ENCODE measurements at regions not wholly inside any gene's neighbourhood (a gene's known extent, or its start where the extent isn't known, plus 50 kb on each side); places are given as distances from the start of the nearest gene placed in this dataset.

- no peaks in the 10 kb centered on the region for H3K79me2 ChIP-seq (ENCODE audit: low read length)
- H3K9me2 ChIP-seq (replicated peaks; ENCODE audit: low read length), result no peaks in the 10 kb centered on the region
- H3K9ac ChIP-seq (ENCODE audit: low read length), result no peak overlapping the region
- H3K27ac ChIP-seq (ENCODE audit: low read length), result no peak overlapping the region
- POLR2A ChIA-PET (ENCODE audit: unreplicated experiment), result no interaction called here
- CTCF ChIA-PET, result no interaction called here
- BruUV-seq (replicated peaks), result no TSS peak
- H3F3A ChIP-seq (ENCODE audit: low read length, unreplicated experiment), result no peaks in the 10 kb centered on the region
- DNase-seq, result no peak
- no peaks in the 10 kb centered on the region for H4K20me1 ChIP-seq (ENCODE audit: low read length)
- no peak overlapping the region; the same call in 1 of the 2 replicates for H3K4me3 ChIP-seq (ENCODE audit: low read length)
- H3K36me3 ChIP-seq (ENCODE audit: low read depth, low read length), result 0 out of 2 replicates have a peak, but pooled peaks cover 2% of the 10 kb centered on the region
- intact Hi-C loops (cut with micrococcal nuclease), result no loop called here
- TF ChIP-seq CTCF (conservative IDR thresholded peaks at IDR 0.05; ENCODE audit: low read depth, low read length), result no peak
- no peak for TF ChIP-seq EZH2phosphoT487 (IDR thresholded peaks at IDR 0.05; ENCODE audit: borderline replicate concordance, low read length)
- no peak for TF ChIP-seq EZH2 (IDR thresholded peaks at IDR 0.05; ENCODE audit: low read length, unreplicated experiment)
- H3K9me3 ChIP-seq (ENCODE audit: low read length), result peaks cover 12% of the 10 kb centered on the region
- no peak for ATAC-seq
- H2AFZ ChIP-seq (ENCODE audit: low read length), result no peak overlapping the region
- H3K27me3 ChIP-seq (ENCODE audit: low read length), result no peaks in the 10 kb centered on the region
- H3K4me1 ChIP-seq (ENCODE audit: insufficient read depth, low read length), result peaks cover 9% of the 10 kb centered on the region; the same call in 1 of the 2 replicates
- H3K4me2 ChIP-seq (ENCODE audit: low read length), result no peak overlapping the region
Observed at GRCh38 chr2:19150726-19151125, 207.7 kb downstream of the OSR1 start.

GRCh38 chr2:19146867-19147266 is 211.6 kb downstream of the OSR1 start:
- H3F3A ChIP-seq (ENCODE audit: low read length, unreplicated experiment), result no peaks in the 10 kb centered on the region
- H3K9me3 ChIP-seq (ENCODE audit: low read length), result peaks cover 12% of the 10 kb centered on the region
- ChIA-PET POLR2A (ENCODE audit: unreplicated experiment) (no interaction called here), CTCF (no interaction called here)
- peak; percentile 50; the same call in 1 of the 2 replicates for ATAC-seq
- H4K20me1 ChIP-seq (ENCODE audit: low read length), result no peaks in the 10 kb centered on the region
- intact Hi-C loops (cut with micrococcal nuclease), result loop anchor here (5.0 to 10.0 kb wide), 2 partner anchors 110 to 198 kb away; no protein-coding TSS in a partner anchor
- peaks cover 25% of the 10 kb centered on the region for H3K4me1 ChIP-seq (ENCODE audit: insufficient read depth, low read length)
- H3K9me2 ChIP-seq (replicated peaks; ENCODE audit: low read length), result no peaks in the 10 kb centered on the region
- H3K4me2 ChIP-seq (ENCODE audit: low read length), result no peak overlapping the region
- H3K4me3 ChIP-seq (ENCODE audit: low read length), result no peak overlapping the region
- 0 out of 2 replicates have a peak, but pooled peaks cover 2% of the 10 kb centered on the region for H3K36me3 ChIP-seq (ENCODE audit: low read depth, low read length)
- no peaks in the 10 kb centered on the region for H3K79me2 ChIP-seq (ENCODE audit: low read length)
- no TSS peak for BruUV-seq (replicated peaks)
- H3K27me3 ChIP-seq (ENCODE audit: low read length), result no peaks in the 10 kb centered on the region
- no peak overlapping the region for H3K9ac ChIP-seq (ENCODE audit: low read length)
- no peak for TF ChIP-seq CTCF (conservative IDR thresholded peaks at IDR 0.05; ENCODE audit: low read depth, low read length)
- no peak for TF ChIP-seq EZH2phosphoT487 (IDR thresholded peaks at IDR 0.05; ENCODE audit: borderline replicate concordance, low read length)
- no peak for TF ChIP-seq EZH2 (IDR thresholded peaks at IDR 0.05; ENCODE audit: low read length, unreplicated experiment)
- H3K27ac ChIP-seq (ENCODE audit: low read length), result no peak overlapping the region
- no peak for DNase-seq
- H2AFZ ChIP-seq (ENCODE audit: low read length), result no peak overlapping the region

- H3K9me3 ChIP-seq (ENCODE audit: low read length), result no peaks in the 10 kb centered on the region
- H3K9me2 ChIP-seq (replicated peaks; ENCODE audit: low read length), result no peaks in the 10 kb centered on the region
- peak overlapping the region; percentile 4; the same call in 1 of the 2 replicates for H3K4me3 ChIP-seq (ENCODE audit: low read length)
- peaks cover 6% of the 10 kb centered on the region for H3F3A ChIP-seq (ENCODE audit: low read length, unreplicated experiment)
- intact Hi-C loops (cut with micrococcal nuclease), result loop anchor here (1.0 to 10.0 kb wide), 9 partner anchors 21 to 623 kb away; no protein-coding TSS in a partner anchor
- DNase-seq, result no peak
- peak overlapping the region; percentile 70 for H3K4me2 ChIP-seq (ENCODE audit: low read length)
- TF ChIP-seq EZH2 (IDR thresholded peaks at IDR 0.05; ENCODE audit: low read length, unreplicated experiment), result no peak
- no peak for TF ChIP-seq CTCF (conservative IDR thresholded peaks at IDR 0.05; ENCODE audit: low read depth, low read length)
- no peak for TF ChIP-seq EZH2phosphoT487 (IDR thresholded peaks at IDR 0.05; ENCODE audit: borderline replicate concordance, low read length)
- TSS peak; percentile 74 for BruUV-seq (replicated peaks)
- H3K27me3 ChIP-seq (ENCODE audit: low read length), result no peaks in the 10 kb centered on the region
- CTCF ChIA-PET, result interaction anchor here (0.5 to 1.0 kb wide), 2 partner anchors 29 to 214 kb away, joined by 3 read pairs; no protein-coding TSS in a partner anchor
- H3K27ac ChIP-seq (ENCODE audit: low read length), result peak overlapping the region; percentile 85
- no peaks in the 10 kb centered on the region for H3K36me3 ChIP-seq (ENCODE audit: low read depth, low read length)
- H3K4me1 ChIP-seq (ENCODE audit: insufficient read depth, low read length), result peaks cover 55% of the 10 kb centered on the region
- no peaks in the 10 kb centered on the region for H4K20me1 ChIP-seq (ENCODE audit: low read length)
- POLR2A ChIA-PET (ENCODE audit: unreplicated experiment), result interaction anchor here (0.5 to 0.8 kb wide), 3 partner anchors 21 to 217 kb away, joined by 3 to 6 read pairs (median 4); partner anchors contain the start of gene OSR1
- peak; percentile 15 for ATAC-seq
- peak overlapping the region; percentile 19; the same call in 1 of the 2 replicates for H2AFZ ChIP-seq (ENCODE audit: low read length)
- no peaks in the 10 kb centered on the region for H3K79me2 ChIP-seq (ENCODE audit: low read length)
- H3K9ac ChIP-seq (ENCODE audit: low read length), result peak overlapping the region; percentile 32
Observed at GRCh38 chr2:19141234-19142004, 217.0 kb downstream of the OSR1 start.
